ENCODE measurements at regions not wholly inside any gene's neighbourhood (a gene's known extent, or its start where the extent isn't known, plus 50 kb on each side); places are given as distances from the start of the nearest gene placed in this dataset.
"Not testable (repeated sequence)": the region's sequence is repeated elsewhere in the genome, so short reads cannot be mapped to it uniquely, and the experiment has no call there.

DNA sequence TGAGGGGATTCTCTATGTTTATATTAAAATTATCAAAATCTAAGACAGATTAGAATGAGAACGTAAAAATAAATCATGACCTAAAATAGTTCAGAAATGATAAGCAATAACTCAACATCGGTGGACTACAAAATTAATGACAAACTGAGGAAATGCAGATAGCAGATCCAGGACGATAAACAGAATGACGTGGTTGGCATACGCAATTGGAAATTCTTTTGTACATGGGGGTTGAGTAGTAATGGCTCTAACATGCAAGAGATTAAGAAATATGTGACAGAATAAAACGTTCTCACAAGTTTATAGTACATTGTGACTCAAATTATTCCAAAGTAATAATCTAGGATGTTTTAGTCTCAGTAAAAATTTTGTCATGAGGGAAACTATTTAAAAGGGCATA lies 575.2 kb upstream of the BRINP3 start:
- DNase-seq (ENCODE audit: extremely low spot score) = no peak
- POLR2A ChIA-PET = no interaction called here
- CTCF ChIA-PET = no interaction called here
- TF ChIP-seq FOXM1 (IDR thresholded peaks at IDR 0.05; ENCODE audit: borderline replicate concordance) (no peak), PKNOX1 (IDR thresholded peaks at IDR 0.05) (no peak), LEF1 (IDR thresholded peaks at IDR 0.05; ENCODE audit: borderline replicate concordance) (no peak), L3MBTL2 (conservative IDR thresholded peaks at IDR 0.05) (no peak), BHLHE40 (IDR thresholded peaks at IDR 0.05; ENCODE audit: borderline replicate concordance) (no peak), NFRKB (IDR thresholded peaks at IDR 0.05) (no peak), ZNF384 (IDR thresholded peaks at IDR 0.05) (no peak), HDGF (IDR thresholded peaks at IDR 0.05; ENCODE audit: borderline replicate concordance) (no peak), TARDBP (IDR thresholded peaks at IDR 0.05) (no peak), FOXK2 (IDR thresholded peaks at IDR 0.05) (no peak), ARNT (IDR thresholded peaks at IDR 0.05) (no peak), FOXA1 (IDR thresholded peaks at IDR 0.05) (no peak), SP1 (IDR thresholded peaks at IDR 0.05) (no peak)

DNA sequence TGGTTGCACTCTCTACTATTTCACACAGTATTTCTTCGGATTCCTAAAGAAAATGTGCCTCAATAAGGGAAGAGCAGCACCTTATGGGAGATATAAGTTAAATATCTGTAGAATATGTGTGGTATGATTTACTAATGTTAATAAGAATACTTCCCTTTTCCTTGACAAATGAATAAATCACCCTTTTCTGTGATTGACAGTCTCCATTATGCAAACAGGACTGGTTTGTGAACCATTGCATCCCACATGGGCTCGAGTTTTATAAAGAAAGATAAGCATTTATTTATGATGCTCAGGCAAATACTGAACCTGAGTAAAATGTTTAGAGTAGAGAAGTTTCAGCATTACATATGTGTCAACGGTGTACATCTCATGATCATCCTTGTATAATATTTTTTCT lies 587.7 kb upstream of the BRINP3 start:
- ChIA-PET CTCF (no interaction called here), POLR2A (no interaction called here)
- no peak for TF ChIP-seq LEF1 (IDR thresholded peaks at IDR 0.05; ENCODE audit: borderline replicate concordance)
- TF ChIP-seq FOXM1 (IDR thresholded peaks at IDR 0.05; ENCODE audit: borderline replicate concordance) = no peak
- TF ChIP-seq BHLHE40 (IDR thresholded peaks at IDR 0.05; ENCODE audit: borderline replicate concordance) = no peak
- TF ChIP-seq PKNOX1 (IDR thresholded peaks at IDR 0.05) = no peak
- no peak for DNase-seq (ENCODE audit: extremely low spot score)

DNA sequence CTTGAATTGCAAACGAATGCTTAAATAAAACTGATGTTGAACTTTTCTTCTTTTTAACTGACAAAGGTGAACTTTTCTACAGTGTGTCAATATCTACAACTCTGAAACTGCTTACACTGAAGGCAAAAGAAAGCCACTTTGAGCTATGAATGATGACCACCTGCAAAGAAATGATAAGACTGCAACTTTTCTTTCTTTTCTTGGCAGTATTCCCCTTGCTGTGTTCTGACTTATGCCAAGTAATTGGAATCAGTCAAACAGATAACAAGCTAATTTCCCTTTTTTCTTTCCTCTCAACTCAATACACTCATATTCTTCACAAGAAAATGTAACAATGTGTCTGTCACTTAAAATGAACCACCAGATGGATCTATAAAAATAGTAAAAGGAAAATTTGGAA lies 588.1 kb upstream of the BRINP3 start:
- CTCF ChIA-PET = no interaction called here
- no peak for TF ChIP-seq BHLHE40 (IDR thresholded peaks at IDR 0.05; ENCODE audit: borderline replicate concordance)
- TF ChIP-seq ELF4 (IDR thresholded peaks at IDR 0.05) = no peak
- TF ChIP-seq ZNF384 (IDR thresholded peaks at IDR 0.05) = no peak
- no peak for TF ChIP-seq SP1 (IDR thresholded peaks at IDR 0.05)
- no peak for TF ChIP-seq HDGF (IDR thresholded peaks at IDR 0.05; ENCODE audit: borderline replicate concordance)
- TF ChIP-seq PKNOX1 (IDR thresholded peaks at IDR 0.05) = no peak
- no peak for TF ChIP-seq FOXA1 (IDR thresholded peaks at IDR 0.05)
- TF ChIP-seq FOXM1 (IDR thresholded peaks at IDR 0.05; ENCODE audit: borderline replicate concordance) = no peak
- TF ChIP-seq FOXK2 (IDR thresholded peaks at IDR 0.05) = no peak
- TF ChIP-seq CTBP1 (IDR thresholded peaks at IDR 0.05; ENCODE audit: borderline replicate concordance) = no peak
- TF ChIP-seq L3MBTL2 (conservative IDR thresholded peaks at IDR 0.05) = no peak
- TF ChIP-seq ARNT (IDR thresholded peaks at IDR 0.05) = no peak
- TF ChIP-seq SUZ12 (IDR thresholded peaks at IDR 0.05) = no peak
- no peak for TF ChIP-seq LEF1 (IDR thresholded peaks at IDR 0.05; ENCODE audit: borderline replicate concordance)
- TF ChIP-seq NFRKB (IDR thresholded peaks at IDR 0.05) = no peak
- no peak for TF ChIP-seq TARDBP (IDR thresholded peaks at IDR 0.05)
- no peak for DNase-seq (ENCODE audit: extremely low spot score)
- POLR2A ChIA-PET = no interaction called here

- ChIA-PET CTCF (no interaction called here), POLR2A (no interaction called here)
- TF ChIP-seq SP1 (IDR thresholded peaks at IDR 0.05) = no peak
- TF ChIP-seq ARNT (IDR thresholded peaks at IDR 0.05) = no peak
- TF ChIP-seq L3MBTL2 (conservative IDR thresholded peaks at IDR 0.05) = no peak
- no peak for TF ChIP-seq FOXK2 (IDR thresholded peaks at IDR 0.05)
- TF ChIP-seq LEF1 (IDR thresholded peaks at IDR 0.05; ENCODE audit: borderline replicate concordance) = no peak
- TF ChIP-seq SUZ12 (IDR thresholded peaks at IDR 0.05) = no peak
- no peak for TF ChIP-seq PKNOX1 (IDR thresholded peaks at IDR 0.05)
- TF ChIP-seq FOXA1 (IDR thresholded peaks at IDR 0.05) = no peak
- no peak for TF ChIP-seq NFRKB (IDR thresholded peaks at IDR 0.05)
- TF ChIP-seq BHLHE40 (IDR thresholded peaks at IDR 0.05; ENCODE audit: borderline replicate concordance) = no peak
- TF ChIP-seq ZNF384 (IDR thresholded peaks at IDR 0.05) = no peak
- no peak for TF ChIP-seq HDGF (IDR thresholded peaks at IDR 0.05; ENCODE audit: borderline replicate concordance)
- no peak for TF ChIP-seq FOXM1 (IDR thresholded peaks at IDR 0.05; ENCODE audit: borderline replicate concordance)
- TF ChIP-seq TARDBP (IDR thresholded peaks at IDR 0.05) = no peak
- TF ChIP-seq CTBP1 (IDR thresholded peaks at IDR 0.05; ENCODE audit: borderline replicate concordance) = no peak
- no peak for TF ChIP-seq ELF4 (IDR thresholded peaks at IDR 0.05)
- no peak for DNase-seq (ENCODE audit: extremely low spot score)
Measured at GRCh38 chr1:191074881-191075280, 597.2 kb upstream of the BRINP3 start.

DNA sequence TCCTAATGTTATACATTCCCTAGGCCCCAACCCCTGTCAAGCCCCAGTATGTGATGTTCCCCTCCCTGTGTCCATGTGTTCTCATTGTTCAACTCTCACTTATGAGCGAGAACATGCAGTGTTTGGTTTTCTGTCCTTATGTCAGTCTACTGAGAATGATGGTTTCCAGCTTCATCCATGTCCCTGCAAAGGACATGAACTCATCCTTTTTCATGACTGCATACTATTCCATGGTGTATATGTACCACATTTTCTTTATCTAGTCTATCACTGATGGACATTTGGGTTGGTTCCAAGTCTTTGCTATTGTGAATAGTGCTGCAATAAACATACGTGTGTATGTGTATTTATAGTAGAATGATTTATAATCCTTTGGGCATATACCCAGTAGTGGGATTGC lies 605.4 kb upstream of the BRINP3 start:
- POLR2A ChIA-PET; DNase-seq (ENCODE audit: extremely low spot score); CTCF ChIA-PET: not testable (repeated sequence)

DNA sequence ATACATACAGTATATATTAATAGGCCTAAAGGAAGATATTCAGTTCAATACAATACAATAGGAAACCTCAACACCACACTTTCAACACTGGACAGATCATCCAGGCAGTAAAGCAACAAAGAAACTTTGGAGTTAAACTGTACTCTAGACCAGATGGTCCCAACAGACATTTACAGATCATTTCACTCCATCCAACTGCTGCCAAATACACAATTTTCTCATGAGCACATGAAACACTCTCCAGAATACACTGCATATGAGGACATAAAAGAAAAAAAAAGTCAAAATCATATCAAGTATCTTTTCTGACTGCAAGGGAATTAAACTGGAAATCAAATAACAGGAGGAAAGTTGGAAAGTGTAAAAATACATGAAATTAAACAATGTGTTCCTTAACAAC lies 607.5 kb upstream of the BRINP3 start:
- no peak for DNase-seq (ENCODE audit: extremely low spot score)
- ChIA-PET POLR2A (no interaction called here), CTCF (no interaction called here)
- no peak for TF ChIP-seq TARDBP (IDR thresholded peaks at IDR 0.05)
- TF ChIP-seq BHLHE40 (IDR thresholded peaks at IDR 0.05; ENCODE audit: borderline replicate concordance) = no peak
- TF ChIP-seq FOXA1 (IDR thresholded peaks at IDR 0.05) = no peak
- TF ChIP-seq HDGF (IDR thresholded peaks at IDR 0.05; ENCODE audit: borderline replicate concordance) = no peak
- TF ChIP-seq ELF4 (IDR thresholded peaks at IDR 0.05) = no peak
- TF ChIP-seq CTBP1 (IDR thresholded peaks at IDR 0.05; ENCODE audit: borderline replicate concordance) = no peak
- TF ChIP-seq SUZ12 (IDR thresholded peaks at IDR 0.05) = no peak
